ENCODE measurements at regions not wholly inside any gene's neighbourhood (a gene's known extent, or its start where the extent isn't known, plus 50 kb on each side); places are given as distances from the start of the nearest gene placed in this dataset.

DNA sequence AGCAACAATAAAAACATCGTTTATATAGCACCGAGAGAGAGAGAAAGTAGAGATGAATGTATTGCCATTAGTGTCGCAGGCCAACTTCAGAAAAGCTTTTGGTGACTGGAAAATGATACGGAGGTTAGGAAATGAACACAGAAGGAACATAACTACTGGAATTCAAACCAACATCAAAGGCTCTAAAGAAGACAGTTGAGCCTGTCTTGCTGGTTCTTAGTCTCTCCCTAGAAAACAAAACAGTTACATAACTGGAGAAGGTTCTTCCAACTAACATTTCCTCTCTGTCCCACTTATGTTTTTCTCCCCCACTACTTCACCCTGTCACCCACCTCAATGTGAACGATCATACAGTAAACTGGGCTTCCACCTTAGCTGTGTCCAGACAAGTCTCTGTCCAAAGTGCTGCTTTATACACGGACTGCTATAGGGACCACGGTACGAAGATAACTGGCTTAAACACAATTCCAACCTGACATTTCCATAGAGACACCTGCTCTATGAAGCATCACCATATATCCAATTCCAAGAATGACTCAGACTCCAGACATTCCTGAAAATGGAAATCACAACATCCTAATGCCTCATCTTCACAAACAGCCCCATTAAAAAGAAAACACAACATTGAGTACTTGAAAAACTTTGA, 85.2 kb upstream of the ARHGAP32 start:
- TF ChIP-seq CTCF (conservative IDR thresholded peaks at IDR 0.05; ENCODE audit: low read depth, low read length) = no peak
- DNase-seq (ENCODE audit: low read depth) = no peak
- no peak overlapping the region for H3K4me3 ChIP-seq (ENCODE audit: low read depth, low read length)

DNA sequence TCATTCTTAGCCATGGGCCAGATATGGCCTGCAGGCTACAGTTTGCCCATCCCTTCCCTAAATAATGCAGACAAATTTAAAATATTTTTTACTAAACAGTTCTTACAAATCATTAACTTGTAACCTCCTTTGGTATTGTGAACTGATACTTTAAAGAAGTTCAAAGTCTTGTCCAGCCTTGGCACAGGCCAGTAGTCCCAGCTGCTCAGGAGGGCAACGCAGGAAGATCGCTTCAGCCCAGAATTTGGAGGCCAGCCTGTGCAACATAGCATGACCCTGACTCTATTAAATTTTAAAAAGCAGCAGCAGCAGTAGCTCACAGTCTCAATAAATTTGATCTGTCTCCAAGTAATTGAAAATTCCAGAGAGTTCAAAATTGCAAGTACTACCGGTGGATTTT, 83.7 kb upstream of the ARHGAP32 start:
- no peak for DNase-seq (ENCODE audit: low read depth)
- no peak for TF ChIP-seq CTCF (conservative IDR thresholded peaks at IDR 0.05; ENCODE audit: low read depth, low read length)
- no peak overlapping the region for H3K4me3 ChIP-seq (ENCODE audit: low read depth, low read length)

DNA sequence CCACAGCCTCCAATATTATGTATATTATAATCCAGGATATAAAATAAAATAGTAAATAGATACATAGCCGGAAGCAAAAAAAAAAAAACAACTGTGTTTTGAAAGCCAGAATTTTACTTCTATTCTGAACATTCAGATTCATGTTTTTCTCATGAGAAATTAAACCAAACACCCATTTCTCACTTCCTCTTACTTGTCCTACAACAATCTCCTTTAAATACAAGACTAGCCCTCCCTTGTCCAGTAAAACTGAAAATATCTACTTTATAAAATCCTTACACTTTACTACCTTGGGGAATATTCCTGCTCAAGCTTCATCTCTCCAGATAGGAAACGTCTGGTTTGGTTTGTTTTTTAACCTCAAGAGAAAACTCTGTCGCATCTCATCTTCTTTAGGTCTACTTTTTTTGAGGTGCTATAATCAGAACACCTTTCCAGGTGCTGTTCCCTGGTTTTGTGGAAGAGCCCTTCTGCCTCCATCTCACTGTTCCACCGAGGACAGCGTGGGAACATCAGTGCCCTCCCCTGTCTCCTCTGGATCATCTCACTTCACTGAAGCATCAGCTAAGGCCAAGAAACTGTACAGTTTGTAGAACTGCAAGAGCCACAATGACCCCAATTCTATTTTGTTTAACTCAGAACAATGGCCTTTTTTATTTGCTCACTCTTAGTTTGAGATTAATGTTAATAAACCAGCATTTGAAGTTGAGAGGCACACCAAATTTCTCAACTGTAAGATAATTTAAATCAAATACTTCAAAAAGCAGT, 82.0 kb upstream of the ARHGAP32 start:
- no peak for TF ChIP-seq CTCF (conservative IDR thresholded peaks at IDR 0.05; ENCODE audit: low read depth, low read length)
- DNase-seq (ENCODE audit: low read depth) = no peak
- H3K4me3 ChIP-seq (ENCODE audit: low read depth, low read length) = no peak overlapping the region

DNA sequence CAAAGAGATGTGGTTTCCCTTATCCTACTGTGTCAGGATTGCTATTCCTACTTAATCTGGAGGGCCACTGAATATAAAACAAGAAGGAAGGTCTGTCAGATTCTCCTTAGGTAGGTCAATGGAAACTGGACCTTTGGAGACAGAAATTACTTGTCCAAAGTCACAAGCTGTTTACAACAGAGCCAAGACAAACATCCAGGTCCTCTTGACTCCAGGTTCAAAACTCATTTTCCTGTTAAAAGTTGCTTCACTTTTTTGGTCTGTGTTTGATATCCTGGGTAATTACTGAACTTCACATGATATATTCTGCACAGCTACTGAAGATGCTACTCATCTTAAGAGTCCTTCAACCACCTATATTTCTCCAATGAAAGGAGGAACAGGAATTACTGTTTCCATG, 81.2 kb upstream of the ARHGAP32 start:
- H3K4me3 ChIP-seq (ENCODE audit: low read depth, low read length) = no peak overlapping the region

DNA sequence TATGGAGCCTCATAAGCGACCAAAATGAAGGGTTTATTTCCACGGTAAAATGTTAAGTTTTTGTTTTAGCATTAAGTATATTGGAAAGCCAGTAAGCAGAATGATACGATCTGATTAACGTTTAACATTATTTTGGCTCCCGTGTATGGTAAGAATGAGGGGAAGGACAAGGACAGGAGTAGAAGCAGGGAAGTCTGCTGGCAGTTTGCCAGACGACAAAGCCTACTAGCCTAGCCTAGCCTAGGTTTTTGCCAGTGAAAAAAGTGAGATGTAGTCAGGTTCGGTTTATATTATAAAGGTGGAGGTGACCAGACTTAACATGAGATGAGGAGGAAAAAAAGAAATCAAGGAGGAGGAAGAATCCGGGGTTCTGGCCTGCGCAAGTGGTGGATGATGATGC, 78.9 kb upstream of the ARHGAP32 start:
- DNase-seq (ENCODE audit: low read depth) = no peak
- no peak for TF ChIP-seq CTCF (conservative IDR thresholded peaks at IDR 0.05; ENCODE audit: low read depth, low read length)
- no peak overlapping the region for H3K4me3 ChIP-seq (ENCODE audit: low read depth, low read length)

More for the DNA sequence above, 81.2 kb upstream of the ARHGAP32 start:
- TF ChIP-seq CTCF (conservative IDR thresholded peaks at IDR 0.05; ENCODE audit: low read depth, low read length) = no peak
- DNase-seq (ENCODE audit: low read depth) = no peak

DNA sequence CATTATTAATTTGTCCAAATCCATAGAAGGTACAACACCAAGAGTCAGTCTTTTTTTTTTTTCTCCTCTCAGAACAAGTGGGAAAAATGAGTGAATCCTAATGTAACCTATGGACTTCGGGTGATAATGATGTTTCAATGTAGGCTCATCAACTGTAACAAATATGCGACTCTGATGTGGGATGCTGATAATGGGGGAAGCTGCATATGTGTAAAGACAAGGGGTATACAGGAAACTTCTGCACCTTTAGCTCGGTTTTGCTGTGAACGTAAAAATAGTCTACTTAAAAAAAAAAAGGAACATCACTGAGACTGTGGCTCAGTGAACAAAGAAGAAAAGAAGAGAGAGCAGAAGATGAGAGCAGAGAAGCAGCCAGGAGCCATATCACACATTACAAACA, 78.3 kb upstream of the ARHGAP32 start:
- DNase-seq (ENCODE audit: low read depth) = no peak
- no peak overlapping the region for H3K4me3 ChIP-seq (ENCODE audit: low read depth, low read length)
- TF ChIP-seq CTCF (conservative IDR thresholded peaks at IDR 0.05; ENCODE audit: low read depth, low read length) = no peak

- H3K4me3 ChIP-seq (ENCODE audit: low read depth, low read length) = no peak overlapping the region
- TF ChIP-seq CTCF (conservative IDR thresholded peaks at IDR 0.05; ENCODE audit: low read depth, low read length) = no peak
- DNase-seq (ENCODE audit: low read depth) = no peak
Measured at GRCh38 chr11:129268371-129268770, 76.2 kb upstream of the ARHGAP32 start.

Data from epithelial cell of proximal tubule (primary cell).